ENCODE measurements at regions not wholly inside any gene's neighbourhood (a gene's known extent, or its start where the extent isn't known, plus 50 kb on each side); places are given as distances from the start of the nearest gene placed in this dataset.

GRCh38 chr12:105721051-105721825 is 390.7 kb downstream of the C12orf75 start:
- no peak for DNase-seq

GRCh38 chr12:105721891-105722290 is 391.4 kb downstream of the C12orf75 start:
- DNase-seq, result no peak

GRCh38 chr12:105723066-105723465 is 392.6 kb downstream of the C12orf75 start:
- DNase-seq, result no peak

- no peak for DNase-seq
Observed at GRCh38 chr12:105723494-105723893, 393.0 kb downstream of the C12orf75 start.

- DNase-seq, result no peak
Observed at GRCh38 chr12:105724641-105725040, 394.1 kb downstream of the C12orf75 start.

- DNase-seq, result no peak
Observed at GRCh38 chr12:105725054-105725453, 394.6 kb downstream of the C12orf75 start.

- DNase-seq, result no peak
Observed at GRCh38 chr12:105729181-105729771, 398.8 kb downstream of the C12orf75 start.

- DNase-seq, result no peak
Observed at GRCh38 chr12:105729926-105730325, 399.4 kb downstream of the C12orf75 start.

- DNase-seq, result no peak
Observed at GRCh38 chr12:105733579-105733978, 403.1 kb downstream of the C12orf75 start.

GRCh38 chr12:105736498-105736897 is 402.3 kb downstream of the NUAK1 start:
- no peak for DNase-seq

- no peak for DNase-seq
Observed at GRCh38 chr12:105738051-105738450, 400.7 kb downstream of the NUAK1 start.

GRCh38 chr12:105740369-105740768 is 398.4 kb downstream of the NUAK1 start:
- DNase-seq, result no peak

- no peak for DNase-seq
Observed at GRCh38 chr12:105740970-105741725, 397.6 kb downstream of the NUAK1 start.

- DNase-seq, result no peak
Observed at GRCh38 chr12:105741786-105742566, 396.8 kb downstream of the NUAK1 start.

- DNase-seq, result no peak
Observed at GRCh38 chr12:105742567-105742874, 396.2 kb downstream of the NUAK1 start.

- no peak for DNase-seq
Observed at GRCh38 chr12:105744371-105745058, 394.2 kb downstream of the NUAK1 start.

- DNase-seq, result no peak
Observed at GRCh38 chr12:105745811-105746210, 392.9 kb downstream of the NUAK1 start.

GRCh38 chr12:105748806-105749600 is 389.8 kb downstream of the NUAK1 start:
- DNase-seq, result no peak

GRCh38 chr12:105750096-105750495 is 388.7 kb downstream of the NUAK1 start:
- no peak for DNase-seq

GRCh38 chr12:105754313-105754712 is 384.4 kb downstream of the NUAK1 start:
- no peak for DNase-seq

- DNase-seq, result no peak
Observed at GRCh38 chr12:105756961-105757360, 381.8 kb downstream of the NUAK1 start.

- DNase-seq, result no peak
Observed at GRCh38 chr12:105759149-105759548, 379.6 kb downstream of the NUAK1 start.

All from stimulated activated CD4-positive, alpha-beta T cell treated with anti-CD3 and anti-CD28 coated beads, Interleukin-15, amount 100 ng/mL, for 24 hours (primary cell).